ENCODE measurements at regions not wholly inside any gene's neighbourhood (a gene's known extent, or its start where the extent isn't known, plus 50 kb on each side); places are given as distances from the start of the nearest gene placed in this dataset.

- DNase-seq (ENCODE audit: low read depth in 2 of 2) = peak; percentile 42 to 47
Observed at GRCh38 chr12:124397807-124398577, 103.1 kb downstream of the RFLNA start.

- no peak for DNase-seq (ENCODE audit: low read depth in 2 of 2)
Observed at GRCh38 chr12:124397399-124397679, 102.4 kb downstream of the RFLNA start.

GRCh38 chr12:124396544-124397398, 101.9 kb downstream of the RFLNA start:
- no peak for DNase-seq (ENCODE audit: low read depth in 2 of 2)

- no peak for DNase-seq (ENCODE audit: low read depth in 2 of 2)
Observed at GRCh38 chr12:124395986-124396385, 101.1 kb downstream of the RFLNA start.

GRCh38 chr12:124395284-124395752, 100.4 kb downstream of the RFLNA start:
- DNase-seq (ENCODE audit: low read depth in 2 of 2) = peak in 1 of 2 donors; percentile 52

- no peak for DNase-seq (ENCODE audit: low read depth in 2 of 2)
Observed at GRCh38 chr12:124394462-124395128, 99.7 kb downstream of the RFLNA start.

- no peak for DNase-seq (ENCODE audit: low read depth in 2 of 2)
Observed at GRCh38 chr12:124393831-124394230, 98.9 kb downstream of the RFLNA start.

- no peak for DNase-seq (ENCODE audit: low read depth in 2 of 2)
Observed at GRCh38 chr12:124393414-124393790, 98.5 kb downstream of the RFLNA start.

- DNase-seq (ENCODE audit: low read depth in 2 of 2) = peak; percentile 64 to 81
Observed at GRCh38 chr12:124392667-124393413, 97.9 kb downstream of the RFLNA start.

GRCh38 chr12:124392271-124392666, 97.4 kb downstream of the RFLNA start:
- DNase-seq (ENCODE audit: low read depth in 2 of 2) = peak in 1 of 2 donors; percentile 53

- DNase-seq (ENCODE audit: low read depth in 2 of 2) = peak in 1 of 2 donors; percentile 76
Observed at GRCh38 chr12:124391340-124392261, 96.7 kb downstream of the RFLNA start.

GRCh38 chr12:124390442-124391097, 95.7 kb downstream of the RFLNA start:
- DNase-seq (ENCODE audit: low read depth in 2 of 2) = peak in 1 of 2 donors; percentile 89

- no peak for DNase-seq (ENCODE audit: low read depth in 2 of 2)
Observed at GRCh38 chr12:124389725-124390441, 95.0 kb downstream of the RFLNA start.

GRCh38 chr12:124389138-124389724, 94.3 kb downstream of the RFLNA start:
- DNase-seq (ENCODE audit: low read depth in 2 of 2) = peak; percentile 42 to 76

- peak; percentile 55 to 92 for DNase-seq (ENCODE audit: low read depth in 2 of 2)
Observed at GRCh38 chr12:124388679-124389137, 93.8 kb downstream of the RFLNA start.

- DNase-seq (ENCODE audit: low read depth in 2 of 2) = no peak
Observed at GRCh38 chr12:124388038-124388671, 93.3 kb downstream of the RFLNA start.

GRCh38 chr12:124387528-124387911, 92.6 kb downstream of the RFLNA start:
- DNase-seq (ENCODE audit: low read depth in 2 of 2) = peak in 1 of 2 donors; percentile 41
